HG02870 (cell line): ENCODE measurements at regions not wholly inside any gene's neighbourhood (a gene's known extent, or its start where the extent isn't known, plus 50 kb on each side); places are given as distances from the start of the nearest gene placed in this dataset.

ENCODE experiments used
- ATAC-seq: cut with Tn5 transposase; IDR thresholded peaks from one replicate; pipeline ENCODE4 v1.9.1; 2021; ENCODE audit warnings: mild to moderate bottlenecking, moderate library complexity; ENCODE audit not compliant: unreplicated experiment

- ATAC-seq = no peak
These were observed 136.0 kb upstream of the CST7 start for GRCh38 chr20:24813080-24813479.

- no peak for ATAC-seq
These were observed 135.6 kb upstream of the CST7 start for GRCh38 chr20:24813496-24813895.

- no peak for ATAC-seq
These were observed 135.1 kb upstream of the CST7 start for GRCh38 chr20:24813936-24814335.

GRCh38 chr20:24814556-24815195 is 134.4 kb upstream of the CST7 start:
- ATAC-seq = no peak

- ATAC-seq = no peak
These were observed 133.8 kb upstream of the CST7 start for GRCh38 chr20:24815196-24815815.

- ATAC-seq = no peak
These were observed 133.1 kb upstream of the CST7 start for GRCh38 chr20:24815931-24816330.

GRCh38 chr20:24816431-24816830 is 132.6 kb upstream of the CST7 start:
- ATAC-seq = no peak

- ATAC-seq = no peak
These were observed 132.2 kb upstream of the CST7 start for GRCh38 chr20:24816907-24817306.

- ATAC-seq = no peak
These were observed 131.7 kb upstream of the CST7 start for GRCh38 chr20:24817351-24817750.

- no peak for ATAC-seq
These were observed 131.0 kb upstream of the CST7 start for GRCh38 chr20:24818056-24818455.

GRCh38 chr20:24819331-24819965 is 129.6 kb upstream of the CST7 start:
- no peak for ATAC-seq

- no peak for ATAC-seq
These were observed 128.7 kb upstream of the CST7 start for GRCh38 chr20:24820345-24820744.

GRCh38 chr20:24821391-24821790 is 127.7 kb upstream of the CST7 start:
- ATAC-seq = no peak

- no peak for ATAC-seq
These were observed 125.8 kb upstream of the CST7 start for GRCh38 chr20:24823176-24823784.

- no peak for ATAC-seq
These were observed 124.9 kb upstream of the CST7 start for GRCh38 chr20:24823989-24824693.

- no peak for ATAC-seq
These were observed 123.5 kb upstream of the CST7 start for GRCh38 chr20:24825591-24825990.

- ATAC-seq = no peak
These were observed 121.3 kb upstream of the CST7 start for GRCh38 chr20:24827603-24828295.

- no peak for ATAC-seq
These were observed 119.9 kb upstream of the CST7 start for GRCh38 chr20:24828992-24829648.

GRCh38 chr20:24829649-24830370 is 119.3 kb upstream of the CST7 start:
- ATAC-seq = no peak

- no peak for ATAC-seq
These were observed 118.4 kb upstream of the CST7 start for GRCh38 chr20:24830649-24831048.
